Mesenchymal stem cell (in vitro differentiated cells and primary cell): ENCODE measurements at regions not wholly inside any gene's neighbourhood (a gene's known extent, or its start where the extent isn't known, plus 50 kb on each side); places are given as distances from the start of the nearest gene placed in this dataset.
A peak's percentile ranks its signal among the peaks of the same experiment; 100 is the strongest.

ENCODE experiments used
- DNase-seq: peaks from one replicate; pipeline ENCODE4 v3.0.0-alpha.2; 2013
- H2AFZ ChIP-seq: one replicate; pipeline ENCODE4 v1.6.1; 2013; ENCODE audit warnings: low read depth, mild to moderate bottlenecking, control low read depth, inconsistent platforms, low read length, moderate library complexity
- H2AK5ac ChIP-seq: 2 replicates; pipeline ENCODE4 v1.6.1; 2013; ENCODE audit warnings: low read length, moderate library complexity, mild to moderate bottlenecking, inconsistent platforms; ENCODE audit not compliant: severe bottlenecking
- H2BK120ac ChIP-seq: one replicate; pipeline ENCODE4 v1.6.1; 2013; ENCODE audit warnings: low read depth, mild to moderate bottlenecking, inconsistent platforms, low read length, moderate library complexity
- H2BK12ac ChIP-seq, 2 experiments: one replicate each; pipeline ENCODE4 v1.6.1; 2013; ENCODE audit warnings: inconsistent platforms in 2 of 2, low read length in 2 of 2, mild to moderate bottlenecking in 2 of 2, moderate library complexity in 2 of 2, control low read depth in 1 of 2
- H2BK15ac ChIP-seq: one replicate; pipeline ENCODE4 v1.6.1; 2013; ENCODE audit warnings: mild to moderate bottlenecking, low read depth, inconsistent platforms; ENCODE audit not compliant: poor library complexity, severe bottlenecking
- H2BK5ac ChIP-seq: 2 replicates; pipeline ENCODE4 v1.6.1; 2013; ENCODE audit warnings: low read depth, mild to moderate bottlenecking, low read length, control low read depth, inconsistent platforms; ENCODE audit not compliant: poor library complexity, severe bottlenecking
- H3K14ac ChIP-seq, 2 experiments: one replicate each; pipeline ENCODE4 v1.6.1; 2013; ENCODE audit warnings: inconsistent platforms in 2 of 2, low read length in 2 of 2, control low read depth in 1 of 2, mild to moderate bottlenecking in 1 of 2, moderate library complexity in 1 of 2
- H3K18ac ChIP-seq, 2 experiments: one replicate each; pipeline ENCODE4 v1.6.1; 2013; ENCODE audit warnings: inconsistent platforms in 2 of 2, low read length in 2 of 2, control low read depth in 1 of 2, low read depth in 1 of 2, mild to moderate bottlenecking in 1 of 2
- H3K23ac ChIP-seq, 2 experiments: one replicate each; pipeline ENCODE4 v1.6.1; 2013; ENCODE audit warnings: inconsistent platforms in 2 of 2, low read length in 2 of 2, mild to moderate bottlenecking in 2 of 2, moderate library complexity in 2 of 2, control low read depth in 1 of 2
- H3K27ac ChIP-seq: 2 replicates; pipeline ENCODE4 v1.5.1; 2013; ENCODE audit warnings: mild to moderate bottlenecking, moderate library complexity, low read length, control low read depth, inconsistent platforms; ENCODE audit not compliant: poor library complexity, severe bottlenecking
- H3K27me3 ChIP-seq, 2 experiments: 2 replicates each; pipeline versions ENCODE4 v1.6.1 to v1.7.0; 2013; ENCODE audit warnings: low read length in 2 of 2, mild to moderate bottlenecking in 2 of 2, moderate library complexity in 2 of 2, control low read depth in 1 of 2, inconsistent platforms in 1 of 2; ENCODE audit not compliant: control insufficient read depth in 1 of 2, insufficient read depth in 1 of 2
- H3K36me3 ChIP-seq, 2 experiments: 2 replicates each; pipeline versions ENCODE4 v1.6.1 to v1.7.0; 2013; ENCODE audit warnings: low read length in 2 of 2, control low read depth in 1 of 2, inconsistent platforms in 1 of 2, low read depth in 1 of 2, mild to moderate bottlenecking in 1 of 2; ENCODE audit not compliant: insufficient read depth in 2 of 2, control insufficient read depth in 1 of 2
- H3K4ac ChIP-seq, 2 experiments: one replicate each; pipeline ENCODE4 v1.6.1; 2013; ENCODE audit warnings: inconsistent platforms in 2 of 2, low read length in 2 of 2, mild to moderate bottlenecking in 2 of 2, moderate library complexity in 2 of 2, control low read depth in 1 of 2, low read depth in 1 of 2
- H3K4me1 ChIP-seq: 2 replicates; pipeline ENCODE4 v1.6.1; 2013; ENCODE audit warnings: low read depth, low read length, control low read depth; ENCODE audit not compliant: control insufficient read depth, insufficient read depth
- H3K4me2 ChIP-seq: 2 replicates; pipeline ENCODE4 v1.6.1; 2013; ENCODE audit warnings: low read length, mild to moderate bottlenecking, inconsistent platforms; ENCODE audit not compliant: poor library complexity, severe bottlenecking
- H3K4me3 ChIP-seq, 2 experiments: 2 replicates each; pipeline versions ENCODE4 v1.5.1 to v1.7.0; 2013; ENCODE audit warnings: low read length in 2 of 2, mild to moderate bottlenecking in 2 of 2, control low read depth in 1 of 2, low read depth in 1 of 2; ENCODE audit not compliant: insufficient read depth in 1 of 2
- H3K79me1 ChIP-seq: replicated peaks from 2 replicates; pipeline ENCODE4 v1.6.1; 2013; ENCODE audit warnings: mild to moderate bottlenecking, control low read depth, low read length, inconsistent platforms; ENCODE audit not compliant: poor library complexity, severe bottlenecking
- H3K9ac ChIP-seq: 2 replicates; pipeline ENCODE4 v1.7.0; 2013; ENCODE audit warnings: mild to moderate bottlenecking, low read length, moderate library complexity
- H3K9me3 ChIP-seq: 2 replicates; pipeline ENCODE4 v1.7.0; 2013; ENCODE audit warnings: mild to moderate bottlenecking, low read length; ENCODE audit not compliant: control insufficient read depth
- H4K8ac ChIP-seq: one replicate; pipeline ENCODE4 v1.6.1; 2013; ENCODE audit warnings: inconsistent platforms, mild to moderate bottlenecking, low read length, moderate library complexity
- H4K91ac ChIP-seq: one replicate; pipeline ENCODE4 v1.6.1; 2013; ENCODE audit warnings: mild to moderate bottlenecking, low read length, inconsistent platforms
- WGBS: methylation state at CpG from one replicate; pipeline ENCODE4 v1.1.7; 2013; ENCODE audit warnings: mixed read lengths; 5-methylcytosine and 5-hydroxymethylcytosine counted together

- Histone ChIP-seq H2BK5ac (no peak overlapping the region), H2BK12ac (no peak overlapping the region), H4K8ac (no peak overlapping the region), H3K4ac (no peak overlapping the region), H3K14ac (no peak overlapping the region), H2AK5ac (no peak overlapping the region), H3K36me3 (no peaks in the 10 kb centered on the region), H2AFZ (no peak overlapping the region), H3K9ac (no peak overlapping the region), H4K91ac (no peak overlapping the region), H3K4me2 (no peak overlapping the region), H3K9me3 (no peaks in the 10 kb centered on the region), H3K23ac (no peak overlapping the region), H3K18ac (no peak overlapping the region), H3K4me1 (no peaks in the 10 kb centered on the region), H3K79me1 (peaks cover 3% of the 10 kb centered on the region), H3K27me3 (no peaks in the 10 kb centered on the region), H2BK120ac (no peak overlapping the region), H3K27ac (no peak overlapping the region), H2BK15ac (no peak overlapping the region), H3K4me3 (no peak overlapping the region)
- DNase-seq = no peak
These were observed 130.5 kb downstream of the BACH1 start for GRCh38 chr21:29429218-29429617.

GRCh38 chr21:29430030-29430429 is 131.3 kb downstream of the BACH1 start:
- H3K9me3 ChIP-seq = no peaks in the 10 kb centered on the region
- no peak overlapping the region for H3K9ac ChIP-seq
- no peak overlapping the region for H3K4me3 ChIP-seq
- no peak overlapping the region for H2BK5ac ChIP-seq
- H2BK120ac ChIP-seq = no peak overlapping the region
- peaks cover 3% of the 10 kb centered on the region for H3K79me1 ChIP-seq
- no peaks in the 10 kb centered on the region for H3K4me1 ChIP-seq
- no peak overlapping the region for H2AFZ ChIP-seq
- WGBS = 100% methylated on average over 4 of the region's 4 CpGs
- H4K91ac ChIP-seq = no peak overlapping the region
- DNase-seq = no peak
- no peak overlapping the region for H3K4ac ChIP-seq
- H3K14ac ChIP-seq = no peak overlapping the region
- no peak overlapping the region for H2BK12ac ChIP-seq
- no peak overlapping the region for H3K27ac ChIP-seq
- no peak overlapping the region for H4K8ac ChIP-seq
- H3K36me3 ChIP-seq = no peaks in the 10 kb centered on the region
- peak overlapping the region; percentile 40 for H2AK5ac ChIP-seq
- no peak overlapping the region for H2BK15ac ChIP-seq
- no peak overlapping the region for H3K23ac ChIP-seq
- H3K4me2 ChIP-seq = no peak overlapping the region
- H3K18ac ChIP-seq = no peak overlapping the region
- no peaks in the 10 kb centered on the region for H3K27me3 ChIP-seq

- no peak overlapping the region for H3K4me3 ChIP-seq
- H3K9ac ChIP-seq = no peak overlapping the region
- no peak overlapping the region for H2AK5ac ChIP-seq
- no peak overlapping the region for H2AFZ ChIP-seq
- H2BK5ac ChIP-seq = no peak overlapping the region
- H3K4me2 ChIP-seq = no peak overlapping the region
- no peak overlapping the region for H4K8ac ChIP-seq
- peaks cover 3% of the 10 kb centered on the region for H3K79me1 ChIP-seq
- H3K4me1 ChIP-seq = no peaks in the 10 kb centered on the region
- WGBS = 95% methylated on average over 7 of the region's 7 CpGs
- H3K18ac ChIP-seq = no peak overlapping the region
- H3K36me3 ChIP-seq = no peaks in the 10 kb centered on the region
- H3K14ac ChIP-seq = no peak overlapping the region
- no peak overlapping the region for H3K27ac ChIP-seq
- no peaks in the 10 kb centered on the region for H3K27me3 ChIP-seq
- no peak overlapping the region for H3K23ac ChIP-seq
- H2BK12ac ChIP-seq = no peak overlapping the region
- no peak overlapping the region for H2BK120ac ChIP-seq
- no peak for DNase-seq
- H3K4ac ChIP-seq = no peak overlapping the region
- no peaks in the 10 kb centered on the region for H3K9me3 ChIP-seq
- no peak overlapping the region for H2BK15ac ChIP-seq
- no peak overlapping the region for H4K91ac ChIP-seq
These were observed 131.9 kb downstream of the BACH1 start for GRCh38 chr21:29430576-29430975.

GRCh38 chr21:29431178-29431577 is 132.5 kb downstream of the BACH1 start:
- H3K4ac ChIP-seq = no peak overlapping the region
- 74% methylated on average over 1 of the region's 1 CpG for WGBS

More at GRCh38 chr21:29431178-29431577, 132.5 kb downstream of the BACH1 start:
- H4K91ac ChIP-seq = no peak overlapping the region
- no peak overlapping the region for H2BK5ac ChIP-seq
- DNase-seq = no peak
- H3K27me3 ChIP-seq = no peaks in the 10 kb centered on the region
- no peak overlapping the region for H2BK120ac ChIP-seq
- H2AFZ ChIP-seq = no peak overlapping the region
- H3K27ac ChIP-seq = no peak overlapping the region
- no peak overlapping the region for H2BK12ac ChIP-seq
- H3K9me3 ChIP-seq = no peaks in the 10 kb centered on the region
- H3K23ac ChIP-seq = no peak overlapping the region
- no peak overlapping the region for H3K9ac ChIP-seq
- H3K4me3 ChIP-seq = no peak overlapping the region
- H3K18ac ChIP-seq = no peak overlapping the region
- no peak overlapping the region for H3K14ac ChIP-seq
- no peak overlapping the region for H4K8ac ChIP-seq
- no peak overlapping the region for H2BK15ac ChIP-seq
- no peaks in the 10 kb centered on the region for H3K4me1 ChIP-seq
- H2AK5ac ChIP-seq = no peak overlapping the region
- H3K4me2 ChIP-seq = no peak overlapping the region
- H3K79me1 ChIP-seq = peaks cover 6% of the 10 kb centered on the region
- H3K36me3 ChIP-seq = peaks cover 0 to 3% of the 10 kb centered on the region in 2 experiments
